OCI-LY1 (cell line): ENCODE measurements at regions not wholly inside any gene's neighbourhood (a gene's known extent, or its start where the extent isn't known, plus 50 kb on each side); places are given as distances from the start of the nearest gene placed in this dataset.

ENCODE experiments used
- EZH2 ChIP-seq: fragments of 200-600 bp; sonication (generic), shearing (Covaris generic); IDR thresholded peaks from 2 replicates; pipeline ENCODE4 v1.8.0; 2017; ENCODE audit warnings: borderline replicate concordance, mixed run types, mild to moderate bottlenecking, antibody characterized with exemption, low read length, moderate library complexity, mixed read lengths
- TF ChIP-seq, protein P1 (sequence below): fragments of 200-600 bp; sonication (generic), shearing (Covaris generic); IDR thresholded peaks from 2 replicates; pipeline ENCODE4 v1.5.1; 2017; ENCODE audit warnings: mild to moderate bottlenecking, antibody characterized with exemption, low read length, moderate library complexity, mixed read lengths

- TF ChIP-seq, protein P1, sequence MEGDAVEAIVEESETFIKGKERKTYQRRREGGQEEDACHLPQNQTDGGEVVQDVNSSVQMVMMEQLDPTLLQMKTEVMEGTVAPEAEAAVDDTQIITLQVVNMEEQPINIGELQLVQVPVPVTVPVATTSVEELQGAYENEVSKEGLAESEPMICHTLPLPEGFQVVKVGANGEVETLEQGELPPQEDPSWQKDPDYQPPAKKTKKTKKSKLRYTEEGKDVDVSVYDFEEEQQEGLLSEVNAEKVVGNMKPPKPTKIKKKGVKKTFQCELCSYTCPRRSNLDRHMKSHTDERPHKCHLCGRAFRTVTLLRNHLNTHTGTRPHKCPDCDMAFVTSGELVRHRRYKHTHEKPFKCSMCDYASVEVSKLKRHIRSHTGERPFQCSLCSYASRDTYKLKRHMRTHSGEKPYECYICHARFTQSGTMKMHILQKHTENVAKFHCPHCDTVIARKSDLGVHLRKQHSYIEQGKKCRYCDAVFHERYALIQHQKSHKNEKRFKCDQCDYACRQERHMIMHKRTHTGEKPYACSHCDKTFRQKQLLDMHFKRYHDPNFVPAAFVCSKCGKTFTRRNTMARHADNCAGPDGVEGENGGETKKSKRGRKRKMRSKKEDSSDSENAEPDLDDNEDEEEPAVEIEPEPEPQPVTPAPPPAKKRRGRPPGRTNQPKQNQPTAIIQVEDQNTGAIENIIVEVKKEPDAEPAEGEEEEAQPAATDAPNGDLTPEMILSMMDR: no peak
- no peak for TF ChIP-seq EZH2
Measured at GRCh38 chr4:17286752-17287460, 225.0 kb downstream of the QDPR start.
